GM21423 (cell line): ENCODE measurements at regions not wholly inside any gene's neighbourhood (a gene's known extent, or its start where the extent isn't known, plus 50 kb on each side); places are given as distances from the start of the nearest gene placed in this dataset.

Experiments used
- ATAC-seq: cut with Tn5 transposase; IDR thresholded peaks from one replicate; pipeline ENCODE4 v1.9.1; 2021; ENCODE audit warnings: mild to moderate bottlenecking, moderate library complexity; ENCODE audit not compliant: unreplicated experiment

DNA sequence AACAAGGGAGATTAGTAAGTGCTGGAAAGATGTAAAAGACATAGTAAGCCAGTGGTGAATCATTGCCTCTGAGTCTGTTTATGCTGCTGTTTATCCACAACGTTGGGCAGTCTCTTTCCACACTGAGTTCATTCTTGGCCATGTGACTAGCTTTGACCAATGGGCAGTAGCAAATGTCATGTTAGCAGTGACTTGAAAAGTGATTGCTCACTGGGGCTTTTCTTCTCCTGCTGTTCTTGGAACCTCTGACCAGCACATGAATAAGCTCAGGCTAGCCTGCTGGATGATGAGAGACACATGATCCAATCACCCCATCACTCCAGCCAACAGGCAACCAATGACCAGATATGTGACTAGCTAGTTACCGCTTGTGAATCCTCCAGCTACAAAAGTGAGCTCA is 360.4 kb downstream of the SLC4A3 start:
- ATAC-seq = no peak

GRCh38 chr2:219989744-219990143 is 362.3 kb downstream of the SLC4A3 start:
- ATAC-seq = no peak

DNA sequence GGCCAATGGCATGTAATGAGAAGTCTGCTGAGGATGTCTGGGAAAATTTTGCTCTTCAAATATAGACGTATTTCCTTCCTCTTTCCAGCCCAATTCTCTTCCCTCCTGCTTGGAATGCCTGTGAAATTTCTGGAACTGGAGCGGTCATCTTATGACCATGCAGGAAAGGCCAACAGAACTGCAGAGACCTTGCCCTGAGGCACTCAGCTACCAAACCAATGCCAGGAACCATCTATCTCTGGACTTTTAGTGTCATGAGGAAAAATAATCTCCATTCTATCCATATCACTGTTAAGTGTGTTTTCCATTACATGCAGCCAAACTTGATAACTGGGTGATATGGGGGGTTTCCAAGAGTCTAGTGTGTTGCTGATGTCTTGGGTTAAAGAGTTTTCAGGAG is 363.7 kb downstream of the SLC4A3 start:
- no peak for ATAC-seq

DNA sequence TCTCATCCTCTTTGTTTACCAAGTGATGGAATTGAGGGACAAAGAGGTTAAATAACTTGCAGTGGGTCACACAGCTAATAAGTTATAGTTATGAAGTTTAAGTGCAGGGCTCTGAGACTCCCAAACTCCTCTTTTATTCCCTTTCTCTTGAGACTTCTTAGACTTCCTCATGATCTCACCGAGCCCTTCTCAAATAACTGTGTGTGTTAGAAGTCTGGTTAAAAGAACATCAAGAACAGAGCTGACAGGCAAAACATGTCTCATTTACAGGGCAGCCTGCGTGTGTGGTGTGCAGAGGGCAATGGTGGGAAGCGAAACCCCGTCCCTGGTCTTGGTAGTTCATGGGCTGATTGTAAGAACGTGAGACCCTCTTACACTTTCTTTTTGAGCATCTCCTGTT is 368.0 kb downstream of the SLC4A3 start:
- ATAC-seq = no peak

- ATAC-seq = no peak
These were observed 368.7 kb downstream of the SLC4A3 start for GRCh38 chr2:219995991-219996765.

GRCh38 chr2:219997341-219997851 is 370.0 kb downstream of the SLC4A3 start:
- no peak for ATAC-seq

- no peak for ATAC-seq
These were observed 370.7 kb downstream of the SLC4A3 start for GRCh38 chr2:219998107-219998506.

DNA sequence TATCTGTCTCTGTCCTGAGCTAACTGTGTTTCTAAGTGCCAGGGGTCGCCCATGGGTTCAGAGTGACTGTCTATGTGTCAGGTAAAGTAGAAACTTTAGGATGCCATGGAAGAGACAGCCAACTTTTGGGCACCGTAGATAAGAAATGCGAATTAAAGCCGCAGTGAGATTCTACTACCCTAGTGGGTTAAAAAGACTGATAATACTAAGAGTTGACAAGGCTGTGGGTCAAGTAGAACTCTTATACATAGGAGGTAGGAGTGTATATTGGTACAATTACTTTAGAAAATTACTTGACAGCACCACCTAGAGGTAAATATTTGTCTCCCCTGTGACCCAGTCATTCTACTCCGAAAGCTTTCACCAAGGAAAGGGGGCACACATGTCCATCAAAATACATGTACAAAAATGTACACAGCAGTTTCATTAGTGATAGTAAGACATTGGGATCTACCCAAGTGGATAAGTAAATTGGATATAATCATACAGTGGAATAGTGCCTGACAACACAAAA is 371.3 kb downstream of the SLC4A3 start:
- no peak for ATAC-seq

GRCh38 chr2:220000080-220000479 is 372.6 kb downstream of the SLC4A3 start:
- ATAC-seq = no peak

DNA sequence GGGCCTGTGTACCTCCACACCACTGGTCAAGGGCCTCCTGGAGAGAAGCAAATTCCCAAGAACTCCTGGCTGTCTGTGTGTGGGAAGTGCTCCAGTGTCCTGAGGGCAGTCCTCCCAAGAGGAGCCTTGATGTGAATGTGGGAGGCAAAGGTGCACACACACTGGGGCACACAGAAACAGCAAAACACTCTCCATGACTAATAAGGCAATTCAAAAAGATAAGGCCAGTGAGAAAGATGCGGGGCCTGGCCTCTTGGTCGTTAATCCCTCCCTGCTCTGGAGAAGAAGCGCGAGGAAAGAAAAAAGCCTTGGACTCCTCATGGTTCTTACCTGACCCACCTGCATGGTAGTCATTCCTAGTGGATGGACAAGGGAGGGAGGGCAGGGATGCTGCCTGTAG is 373.2 kb downstream of the SLC4A3 start:
- no peak for ATAC-seq

DNA sequence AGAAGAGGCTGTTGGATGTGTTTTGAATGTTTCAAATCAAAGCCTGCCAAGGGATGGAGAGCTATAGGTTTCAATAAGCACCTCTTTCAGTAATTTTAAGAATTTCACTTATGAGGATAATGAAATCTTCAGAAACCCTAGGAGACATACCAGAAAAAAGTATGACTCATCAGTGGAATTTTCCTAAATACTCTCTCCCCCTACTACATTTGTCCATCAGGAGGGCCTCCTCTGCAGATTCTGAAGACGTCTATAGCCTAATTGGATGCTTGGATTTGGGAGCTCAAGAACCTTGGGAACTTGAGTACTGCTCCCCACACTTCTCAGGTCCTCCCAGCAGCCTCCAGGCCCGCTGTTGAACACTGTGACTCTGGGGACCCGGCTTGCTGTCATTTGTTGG is 374.3 kb downstream of the SLC4A3 start:
- no peak for ATAC-seq

- ATAC-seq = no peak
These were observed 374.8 kb downstream of the SLC4A3 start for GRCh38 chr2:220002251-220002650.

DNA sequence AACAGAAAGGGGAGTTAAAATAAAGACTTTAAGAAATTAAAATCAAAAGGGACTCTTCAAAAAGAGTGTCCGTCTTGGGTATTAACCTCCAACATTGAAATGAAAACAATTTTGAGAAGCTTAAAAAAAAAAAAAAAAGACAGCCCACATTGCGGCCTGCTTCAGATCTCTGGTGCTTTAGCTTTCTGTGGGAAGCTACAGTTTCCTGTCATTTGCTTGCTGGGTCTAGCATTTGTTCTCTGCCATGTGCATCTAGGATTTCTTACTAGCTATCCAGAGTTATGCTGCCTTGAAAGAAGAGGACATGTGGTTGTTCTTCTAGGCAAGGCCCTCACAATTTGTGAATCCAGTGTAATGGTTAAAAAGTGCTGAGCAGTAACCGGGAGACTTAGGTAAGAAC is 375.3 kb downstream of the SLC4A3 start:
- no peak for ATAC-seq

DNA sequence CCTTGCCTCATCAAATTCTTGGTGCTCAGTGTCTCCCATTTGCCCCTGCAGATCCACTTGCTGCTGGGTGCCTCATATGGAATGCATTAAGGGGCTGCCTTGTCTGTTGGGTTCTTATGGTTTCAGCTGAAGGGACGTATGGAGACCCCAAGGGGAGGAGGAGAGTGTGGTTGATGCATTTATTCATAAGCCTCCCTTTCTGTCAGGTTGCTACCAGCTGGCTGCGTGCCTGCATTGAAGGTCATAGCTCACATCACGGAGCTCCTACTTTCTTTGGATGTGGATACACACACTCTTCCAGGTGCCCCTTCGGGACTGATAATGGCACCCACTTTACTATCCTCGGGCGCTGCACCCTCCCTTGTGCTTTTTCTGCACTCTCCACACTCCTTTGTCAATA is 377.9 kb downstream of the SLC4A3 start:
- ATAC-seq = no peak

GRCh38 chr2:220006152-220006621 is 378.8 kb downstream of the SLC4A3 start:
- ATAC-seq = no peak

DNA sequence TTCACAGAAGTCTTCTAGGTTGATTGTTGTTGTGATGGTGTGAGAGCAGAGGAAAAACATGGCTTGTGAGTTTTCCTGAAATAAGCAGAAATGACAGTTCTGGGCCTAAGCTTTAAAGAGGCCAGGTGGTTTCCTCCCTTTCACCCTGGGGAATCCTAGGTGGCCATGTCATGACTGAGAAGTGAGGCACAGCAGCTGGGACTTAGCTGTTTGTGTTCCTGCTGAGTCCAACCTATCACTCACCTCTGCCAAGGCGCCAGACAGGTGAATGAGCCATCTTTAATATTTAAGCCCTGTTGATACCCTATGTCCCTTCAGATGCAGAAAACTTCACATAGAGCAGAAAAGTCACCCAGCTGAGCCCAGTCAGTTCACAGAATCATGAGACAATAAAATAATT is 384.4 kb downstream of the SLC4A3 start:
- ATAC-seq = no peak

GRCh38 chr2:220014961-220015360 is 387.5 kb downstream of the SLC4A3 start:
- no peak for ATAC-seq

DNA sequence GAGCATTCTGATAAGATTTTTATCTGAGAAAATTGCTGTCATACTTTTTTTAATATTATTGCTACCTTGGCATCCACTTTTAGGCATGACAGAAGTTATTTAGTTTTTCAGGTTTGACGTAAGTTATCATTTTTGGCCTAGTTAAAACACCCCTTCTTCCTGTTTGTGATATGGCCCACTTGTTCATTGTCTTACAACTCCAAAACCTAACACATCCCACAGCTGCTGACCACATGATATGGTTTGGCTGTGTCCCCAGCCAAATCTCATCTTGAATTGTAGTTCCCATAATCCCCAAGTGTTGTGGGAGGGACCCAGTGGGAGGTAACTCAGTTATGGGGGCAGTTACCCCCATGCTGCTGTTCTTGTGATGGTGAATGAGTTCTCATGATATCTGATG is 388.1 kb downstream of the SLC4A3 start:
- no peak for ATAC-seq

- ATAC-seq = no peak
These were observed 397.8 kb downstream of the SLC4A3 start for GRCh38 chr2:220025207-220025606.

DNA sequence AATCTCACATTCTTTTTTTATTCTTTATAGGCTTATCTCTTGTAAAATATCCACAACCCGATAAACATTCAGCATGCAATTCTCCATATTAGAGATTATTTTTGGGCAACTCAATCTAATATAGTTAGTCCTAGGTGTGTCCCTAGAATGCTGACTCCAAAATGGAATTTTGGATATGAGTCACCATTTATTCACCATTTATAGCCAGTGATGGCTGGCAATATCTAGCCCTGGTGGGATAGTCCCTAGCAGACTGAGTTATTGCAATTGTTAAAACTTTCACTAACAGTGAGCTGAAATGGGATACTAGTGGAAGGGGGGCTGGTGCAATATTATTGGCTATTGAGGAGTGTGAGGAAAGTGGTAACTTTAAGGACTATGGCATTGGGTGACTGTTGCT is 401.6 kb downstream of the SLC4A3 start:
- ATAC-seq = no peak

DNA sequence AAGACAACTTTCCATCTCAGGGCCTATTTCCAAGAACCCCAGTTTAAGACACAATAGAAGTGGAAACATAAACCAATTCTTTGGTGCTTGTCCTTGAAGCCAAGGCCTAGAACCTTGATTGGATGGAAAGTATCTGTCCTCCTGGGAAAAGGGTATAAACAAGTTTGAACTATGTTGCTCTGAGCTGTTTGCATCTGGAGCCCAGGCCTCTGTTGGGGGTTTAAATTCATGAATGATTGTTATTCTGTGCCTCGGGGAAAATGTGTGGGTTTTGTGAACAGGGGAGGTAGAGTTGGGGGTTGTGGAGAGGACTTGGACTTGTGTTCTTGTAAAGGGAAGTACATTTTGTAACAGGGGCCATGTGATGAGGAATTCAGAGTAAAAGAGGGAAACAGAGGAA is 406.1 kb downstream of the SLC4A3 start:
- ATAC-seq = no peak

DNA sequence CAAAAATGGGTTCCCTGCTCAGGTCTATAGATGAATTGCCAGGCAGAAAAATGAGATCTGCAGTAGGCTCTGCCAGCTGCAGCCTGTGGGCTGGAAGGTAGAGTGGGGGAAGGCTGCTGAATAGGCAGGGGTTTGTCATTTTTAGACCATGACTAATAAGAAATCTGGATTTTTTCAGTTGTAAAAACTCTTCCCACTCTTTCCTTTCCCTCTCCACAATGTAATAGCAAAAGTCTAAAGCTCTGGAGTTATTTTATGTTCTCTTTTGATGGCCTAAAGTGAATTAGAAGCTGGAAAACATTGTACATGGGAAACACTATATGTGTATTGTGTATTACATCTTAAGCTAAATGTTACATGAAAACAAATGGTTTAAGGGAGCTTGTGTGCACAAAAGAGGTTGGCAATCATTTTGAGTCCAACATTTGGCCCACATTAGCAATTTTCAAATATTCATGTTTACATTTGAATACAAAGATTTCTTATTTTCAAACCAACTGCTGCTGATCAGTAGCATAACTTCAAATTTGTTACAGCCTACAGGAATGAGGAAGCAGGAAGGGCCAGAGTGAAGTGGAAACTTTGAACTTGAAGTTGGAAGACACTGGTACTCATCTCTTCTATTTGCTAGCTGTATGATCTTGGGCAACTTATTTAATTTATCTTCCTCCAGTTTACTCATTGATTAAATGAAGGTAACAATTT is 407.1 kb downstream of the SLC4A3 start:
- no peak for ATAC-seq
